ENCODE measurements at regions not wholly inside any gene's neighbourhood (a gene's known extent, or its start where the extent isn't known, plus 50 kb on each side); places are given as distances from the start of the nearest gene placed in this dataset.

- POLR2A ChIA-PET: no interaction called here
- CTCF ChIA-PET: no interaction called here
- no peak for DNase-seq (ENCODE audit: extremely low spot score)
- TF ChIP-seq FOXM1 (IDR thresholded peaks at IDR 0.05; ENCODE audit: borderline replicate concordance) (no peak), LEF1 (IDR thresholded peaks at IDR 0.05; ENCODE audit: borderline replicate concordance) (no peak), NFRKB (IDR thresholded peaks at IDR 0.05) (no peak), FOXA1 (IDR thresholded peaks at IDR 0.05) (no peak), ZNF384 (IDR thresholded peaks at IDR 0.05) (no peak), TARDBP (IDR thresholded peaks at IDR 0.05) (no peak), HDGF (IDR thresholded peaks at IDR 0.05; ENCODE audit: borderline replicate concordance) (no peak), ELF4 (IDR thresholded peaks at IDR 0.05) (no peak), L3MBTL2 (conservative IDR thresholded peaks at IDR 0.05) (no peak), FOXK2 (IDR thresholded peaks at IDR 0.05) (no peak), BHLHE40 (IDR thresholded peaks at IDR 0.05; ENCODE audit: borderline replicate concordance) (no peak), ARNT (IDR thresholded peaks at IDR 0.05) (no peak), SUZ12 (IDR thresholded peaks at IDR 0.05) (no peak), CTBP1 (IDR thresholded peaks at IDR 0.05; ENCODE audit: borderline replicate concordance) (no peak), SP1 (IDR thresholded peaks at IDR 0.05) (no peak)
- TF ChIP-seq, protein P1, sequence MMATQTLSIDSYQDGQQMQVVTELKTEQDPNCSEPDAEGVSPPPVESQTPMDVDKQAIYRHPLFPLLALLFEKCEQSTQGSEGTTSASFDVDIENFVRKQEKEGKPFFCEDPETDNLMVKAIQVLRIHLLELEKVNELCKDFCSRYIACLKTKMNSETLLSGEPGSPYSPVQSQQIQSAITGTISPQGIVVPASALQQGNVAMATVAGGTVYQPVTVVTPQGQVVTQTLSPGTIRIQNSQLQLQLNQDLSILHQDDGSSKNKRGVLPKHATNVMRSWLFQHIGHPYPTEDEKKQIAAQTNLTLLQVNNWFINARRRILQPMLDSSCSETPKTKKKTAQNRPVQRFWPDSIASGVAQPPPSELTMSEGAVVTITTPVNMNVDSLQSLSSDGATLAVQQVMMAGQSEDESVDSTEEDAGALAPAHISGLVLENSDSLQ (IDR thresholded peaks at IDR 0.05): no peak
These were observed 176.7 kb upstream of the RSPO3 start for GRCh38 chr6:126941751-126942150.

DNA sequence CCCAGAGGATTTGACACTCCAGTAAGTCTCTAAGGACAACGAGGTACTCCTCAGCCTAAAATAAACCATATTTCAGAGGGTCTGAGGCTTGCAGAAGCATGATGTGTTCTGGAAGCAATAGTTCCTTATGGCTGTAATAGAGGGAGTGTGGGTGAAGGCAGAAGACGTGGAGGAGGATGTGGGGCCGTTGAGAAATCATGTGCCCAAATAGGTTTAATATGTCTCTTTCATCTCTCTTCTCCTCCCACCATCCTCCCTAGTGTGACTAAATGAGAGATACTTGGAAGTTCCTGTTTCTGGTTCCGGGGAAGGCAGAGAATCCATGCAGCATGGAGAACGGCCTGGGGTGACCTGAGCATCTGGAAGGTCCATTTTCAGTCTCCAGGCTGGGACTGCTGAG is 174.0 kb upstream of the RSPO3 start:
- POLR2A ChIA-PET: no interaction called here
- DNase-seq (ENCODE audit: extremely low spot score): no peak
- CTCF ChIA-PET: no interaction called here
- no peak for TF ChIP-seq LEF1 (IDR thresholded peaks at IDR 0.05; ENCODE audit: borderline replicate concordance)

- CTCF ChIA-PET: no interaction called here
- DNase-seq (ENCODE audit: extremely low spot score): no peak
- TF ChIP-seq FOXA1 (IDR thresholded peaks at IDR 0.05): no peak
- no peak for TF ChIP-seq CTBP1 (IDR thresholded peaks at IDR 0.05; ENCODE audit: borderline replicate concordance)
- no peak for TF ChIP-seq LEF1 (IDR thresholded peaks at IDR 0.05; ENCODE audit: borderline replicate concordance)
- TF ChIP-seq L3MBTL2 (conservative IDR thresholded peaks at IDR 0.05): no peak
- TF ChIP-seq TARDBP (IDR thresholded peaks at IDR 0.05): no peak
- no peak for TF ChIP-seq ARNT (IDR thresholded peaks at IDR 0.05)
- TF ChIP-seq, protein P1 (IDR thresholded peaks at IDR 0.05): no peak
- TF ChIP-seq SUZ12 (IDR thresholded peaks at IDR 0.05): no peak
- TF ChIP-seq BHLHE40 (IDR thresholded peaks at IDR 0.05; ENCODE audit: borderline replicate concordance): no peak
- no peak for TF ChIP-seq ELF4 (IDR thresholded peaks at IDR 0.05)
- TF ChIP-seq HDGF (IDR thresholded peaks at IDR 0.05; ENCODE audit: borderline replicate concordance): no peak
- no peak for TF ChIP-seq ZNF384 (IDR thresholded peaks at IDR 0.05)
- no peak for TF ChIP-seq NFRKB (IDR thresholded peaks at IDR 0.05)
- TF ChIP-seq SP1 (IDR thresholded peaks at IDR 0.05): no peak
- TF ChIP-seq FOXK2 (IDR thresholded peaks at IDR 0.05): no peak
- no peak for TF ChIP-seq FOXM1 (IDR thresholded peaks at IDR 0.05; ENCODE audit: borderline replicate concordance)
- POLR2A ChIA-PET: no interaction called here
These were observed 173.3 kb upstream of the RSPO3 start for GRCh38 chr6:126945150-126945685.

DNA sequence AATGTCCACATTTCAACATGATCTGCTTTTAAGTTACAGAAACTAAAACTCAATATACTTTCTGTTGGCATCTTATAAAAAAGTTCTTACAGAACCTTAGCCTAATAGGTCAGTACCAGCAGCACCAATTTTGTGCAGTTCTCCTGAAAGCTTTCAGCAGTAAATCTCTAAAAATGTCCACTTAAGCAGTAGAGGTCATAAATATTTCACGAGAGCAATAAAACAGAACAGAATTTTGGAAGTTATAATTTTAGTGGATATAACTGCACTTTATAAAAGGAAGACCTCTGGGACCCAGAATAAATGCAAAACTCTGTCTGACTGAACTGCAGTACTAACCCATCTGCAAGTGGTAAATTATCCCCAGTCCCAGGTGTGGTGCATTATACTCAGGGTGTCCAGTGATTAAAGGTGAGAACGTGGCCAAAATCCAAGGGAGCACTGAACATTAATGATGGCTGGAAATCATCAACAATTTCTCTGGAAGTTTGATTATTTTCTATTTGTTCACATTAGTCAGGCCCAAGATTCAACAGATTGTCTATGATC is 172.6 kb upstream of the RSPO3 start:
- POLR2A ChIA-PET: no interaction called here
- CTCF ChIA-PET: no interaction called here
- no peak for DNase-seq (ENCODE audit: extremely low spot score)

GRCh38 chr6:126947070-126947469 is 171.4 kb upstream of the RSPO3 start:
- DNase-seq (ENCODE audit: extremely low spot score): no peak
- ChIA-PET POLR2A (no interaction called here), CTCF (no interaction called here)
- TF ChIP-seq, protein P1 (IDR thresholded peaks at IDR 0.05): no peak
- TF ChIP-seq ARNT (IDR thresholded peaks at IDR 0.05) (no peak), NFRKB (IDR thresholded peaks at IDR 0.05) (no peak), FOXA1 (IDR thresholded peaks at IDR 0.05) (no peak), FOXM1 (IDR thresholded peaks at IDR 0.05; ENCODE audit: borderline replicate concordance) (no peak), FOXK2 (IDR thresholded peaks at IDR 0.05) (no peak), SP1 (IDR thresholded peaks at IDR 0.05) (no peak), HDGF (IDR thresholded peaks at IDR 0.05; ENCODE audit: borderline replicate concordance) (no peak), LEF1 (IDR thresholded peaks at IDR 0.05; ENCODE audit: borderline replicate concordance) (no peak), ELF4 (IDR thresholded peaks at IDR 0.05) (no peak), L3MBTL2 (conservative IDR thresholded peaks at IDR 0.05) (no peak), TARDBP (IDR thresholded peaks at IDR 0.05) (no peak)

More for the DNA sequence above, 172.6 kb upstream of the RSPO3 start:
- TF ChIP-seq, protein P1 (IDR thresholded peaks at IDR 0.05): peak; percentile 54
- no peak for TF ChIP-seq LEF1 (IDR thresholded peaks at IDR 0.05; ENCODE audit: borderline replicate concordance)

DNA sequence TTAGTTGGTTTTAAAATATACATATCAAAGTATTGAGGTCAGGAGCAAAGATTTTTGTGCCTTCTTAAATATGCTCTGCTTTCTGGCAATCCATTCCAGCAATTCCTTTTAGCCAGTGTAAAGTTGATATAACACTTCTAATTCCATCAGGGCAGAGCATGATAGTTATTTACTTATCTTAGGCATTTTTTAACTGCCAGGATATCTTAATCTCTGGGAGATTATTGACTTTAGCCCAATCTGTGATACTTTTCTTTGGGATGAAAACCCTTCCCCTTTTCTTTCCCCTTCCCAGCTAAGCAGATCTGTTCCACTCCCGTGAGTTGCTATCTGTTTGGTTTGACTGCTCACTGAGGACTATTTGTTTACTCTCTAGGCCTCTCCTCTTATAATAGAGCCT is 168.7 kb upstream of the RSPO3 start:
- no peak for DNase-seq (ENCODE audit: extremely low spot score)
- POLR2A ChIA-PET: no interaction called here
- CTCF ChIA-PET: no interaction called here
- TF ChIP-seq SUZ12 (IDR thresholded peaks at IDR 0.05) (no peak), CTBP1 (IDR thresholded peaks at IDR 0.05; ENCODE audit: borderline replicate concordance) (no peak), FOXA1 (IDR thresholded peaks at IDR 0.05) (no peak), SP1 (IDR thresholded peaks at IDR 0.05) (no peak), ZNF384 (IDR thresholded peaks at IDR 0.05) (no peak), TARDBP (IDR thresholded peaks at IDR 0.05) (no peak), ELF4 (IDR thresholded peaks at IDR 0.05) (no peak), HDGF (IDR thresholded peaks at IDR 0.05; ENCODE audit: borderline replicate concordance) (no peak), FOXK2 (IDR thresholded peaks at IDR 0.05) (no peak), LEF1 (IDR thresholded peaks at IDR 0.05; ENCODE audit: borderline replicate concordance) (no peak), L3MBTL2 (conservative IDR thresholded peaks at IDR 0.05) (no peak), BHLHE40 (IDR thresholded peaks at IDR 0.05; ENCODE audit: borderline replicate concordance) (no peak), NFRKB (IDR thresholded peaks at IDR 0.05) (no peak), ARNT (IDR thresholded peaks at IDR 0.05) (no peak), FOXM1 (IDR thresholded peaks at IDR 0.05; ENCODE audit: borderline replicate concordance) (no peak)
- TF ChIP-seq, protein P1 (IDR thresholded peaks at IDR 0.05): no peak

Measured in HEK293T (cell line).